DND-41 (cell line): ENCODE measurements at regions not wholly inside any gene's neighbourhood (a gene's known extent, or its start where the extent isn't known, plus 50 kb on each side); places are given as distances from the start of the nearest gene placed in this dataset.

Experiments
- ATAC-seq: fragments of 200-7000 bp; cut with Tn5 transposase; 3 replicates; pipeline ENCODE4 v1.9.1; 2021; ENCODE audit warnings: low read depth; ENCODE audit not compliant: insufficient read depth
- DNase-seq: peaks from one replicate; pipeline ENCODE4 v3.0.0-alpha.2; 2020
- H2AFZ ChIP-seq: 2 replicates; pipeline ENCODE4 v1.6.0; 2012; ENCODE audit warnings: low read depth, low read length
- H3K27ac ChIP-seq: 2 replicates; pipeline ENCODE4 v1.5.1; 2012; ENCODE audit warnings: low read length, inconsistent platforms
- H3K27me3 ChIP-seq: fragments of 200-600 bp; sonication (generic); 2 replicates; pipeline ENCODE4 v1.6.0; 2012; ENCODE audit warnings: low read length, mild to moderate bottlenecking, inconsistent platforms; ENCODE audit not compliant: insufficient read depth, poor library complexity
- H3K36me3 ChIP-seq: 2 replicates; pipeline ENCODE4 v1.5.1; 2012; ENCODE audit warnings: low read length, inconsistent platforms; ENCODE audit not compliant: insufficient read depth
- H3K4me1 ChIP-seq: 2 replicates; pipeline ENCODE4 v1.5.1; 2012; ENCODE audit warnings: mild to moderate bottlenecking, low read length; ENCODE audit not compliant: insufficient read depth
- H3K4me2 ChIP-seq: 2 replicates; pipeline ENCODE4 v1.6.0; 2012; ENCODE audit warnings: mild to moderate bottlenecking, moderate library complexity, low read length, inconsistent platforms; ENCODE audit not compliant: insufficient read depth
- H3K4me3 ChIP-seq, 2 experiments: fragments of 200-600 bp in 1 of 2; shearing (Covaris generic) in 1 of 2; 2 replicates each; pipeline ENCODE4 v1.5.1; 2012 to 2016; ENCODE audit warnings: inconsistent platforms in 2 of 2, low read length in 2 of 2, mild to moderate bottlenecking in 2 of 2, low read depth in 1 of 2, moderate library complexity in 1 of 2
- H3K79me2 ChIP-seq: 2 replicates; pipeline ENCODE4 v1.6.0; 2012; ENCODE audit warnings: low read length, inconsistent platforms; ENCODE audit not compliant: insufficient read depth
- H3K9ac ChIP-seq: 2 replicates; pipeline ENCODE4 v1.6.0; 2012; ENCODE audit warnings: low read depth, mild to moderate bottlenecking, inconsistent platforms, low read length, moderate library complexity
- H3K9me3 ChIP-seq: 2 replicates; pipeline ENCODE4 v1.5.1; 2012; ENCODE audit warnings: low read length, moderate library complexity, mild to moderate bottlenecking, inconsistent platforms; ENCODE audit not compliant: insufficient read depth, severe bottlenecking
- H4K20me1 ChIP-seq: 2 replicates; pipeline ENCODE4 v1.6.0; 2012; ENCODE audit warnings: low read length; ENCODE audit not compliant: insufficient read depth
- CTCF ChIP-seq: IDR thresholded peaks from 2 replicates; pipeline ENCODE4 v1.5.1; 2012; ENCODE audit warnings: borderline replicate concordance, low read length, moderate library complexity, mild to moderate bottlenecking; ENCODE audit not compliant: poor library complexity, severe bottlenecking; ENCODE audit errors: extremely low read depth
- EZH2 ChIP-seq: IDR thresholded peaks from 3 replicates; pipeline ENCODE4 v1.6.1; 2012; ENCODE audit warnings: borderline replicate concordance, low read depth, mild to moderate bottlenecking, moderate library complexity, low read length, inconsistent platforms; ENCODE audit not compliant: severe bottlenecking

- TF ChIP-seq EZH2 = no peak
- TF ChIP-seq CTCF = no peak
- no peaks in the 10 kb centered on the region for H4K20me1 ChIP-seq
- no peak overlapping the region for H3K4me3 ChIP-seq
- peak overlapping the region; percentile 11; the same call in 1 of the 2 replicates for H3K27ac ChIP-seq
- no peak overlapping the region for H3K4me2 ChIP-seq
- no peak overlapping the region for H2AFZ ChIP-seq
- no peak for ATAC-seq
- DNase-seq = no peak
- H3K27me3 ChIP-seq = no peaks in the 10 kb centered on the region
- H3K36me3 ChIP-seq = no peaks in the 10 kb centered on the region
- peaks cover 2% of the 10 kb centered on the region for H3K9me3 ChIP-seq
- H3K9ac ChIP-seq = no peak overlapping the region
- H3K79me2 ChIP-seq = no peaks in the 10 kb centered on the region
- peaks cover 22% of the 10 kb centered on the region for H3K4me1 ChIP-seq
These were observed 346.7 kb downstream of the RND3 start for GRCh38 chr2:150140777-150141176.

- H3K4me2 ChIP-seq = no peak overlapping the region
- DNase-seq (no peak), ATAC-seq (no peak)
- H2AFZ ChIP-seq = no peak overlapping the region
- H4K20me1 ChIP-seq = no peaks in the 10 kb centered on the region
- no peaks in the 10 kb centered on the region for H3K36me3 ChIP-seq
- H3K9ac ChIP-seq = no peak overlapping the region
- H3K4me1 ChIP-seq = peaks cover 36% of the 10 kb centered on the region
- no peaks in the 10 kb centered on the region for H3K27me3 ChIP-seq
- no peaks in the 10 kb centered on the region for H3K79me2 ChIP-seq
- no peak for TF ChIP-seq CTCF
- TF ChIP-seq EZH2 = no peak
- no peak overlapping the region for H3K27ac ChIP-seq
- H3K9me3 ChIP-seq = no peaks in the 10 kb centered on the region
- H3K4me3 ChIP-seq = no peak overlapping the region
These were observed 348.9 kb downstream of the RND3 start for GRCh38 chr2:150138587-150138986.

DNA sequence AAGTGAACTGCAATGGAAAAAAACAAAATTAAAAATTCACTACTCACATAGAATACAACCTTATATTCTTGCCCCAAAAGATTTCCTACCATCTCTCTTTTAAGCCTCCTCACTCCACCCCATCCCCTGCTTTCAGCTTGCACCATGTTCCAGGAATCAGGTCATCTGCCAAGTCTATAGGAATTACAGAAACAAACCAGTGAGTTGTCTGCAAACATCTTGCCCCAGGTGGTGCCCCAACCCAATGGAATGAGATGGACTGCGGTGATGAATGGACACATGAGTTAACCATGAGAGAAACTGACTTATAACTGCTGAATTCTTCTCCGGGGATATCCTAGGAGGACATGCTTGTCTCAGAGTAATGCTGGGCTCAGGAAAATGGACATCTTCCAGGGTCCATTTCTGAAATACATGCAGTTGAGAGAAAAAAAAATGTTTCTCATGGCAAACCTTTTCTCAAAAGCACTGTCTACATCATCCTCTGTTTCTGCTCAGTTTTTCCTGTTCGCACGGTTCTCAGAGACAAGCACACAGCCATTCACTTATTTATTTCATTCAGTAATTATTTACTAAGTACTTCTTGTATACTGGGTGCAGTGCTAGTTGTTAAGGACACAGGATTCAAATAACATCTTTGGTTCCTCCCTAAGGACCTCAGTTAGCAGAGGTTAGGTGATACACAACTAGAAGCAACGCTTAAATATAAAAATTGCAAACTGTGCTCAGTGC, 350.0 kb downstream of the RND3 start:
- H3K4me2 ChIP-seq = no peak overlapping the region
- peaks cover 34% of the 10 kb centered on the region for H3K4me1 ChIP-seq
- H3K4me3 ChIP-seq = no peak overlapping the region
- no peak overlapping the region for H3K27ac ChIP-seq
- no peaks in the 10 kb centered on the region for H4K20me1 ChIP-seq
- H3K9me3 ChIP-seq = no peaks in the 10 kb centered on the region
- no peaks in the 10 kb centered on the region for H3K79me2 ChIP-seq
- no peak for TF ChIP-seq EZH2
- TF ChIP-seq CTCF = no peak
- H3K27me3 ChIP-seq = no peaks in the 10 kb centered on the region
- no peak overlapping the region for H3K9ac ChIP-seq
- H2AFZ ChIP-seq = no peak overlapping the region
- no peak for DNase-seq
- no peak for ATAC-seq
- no peaks in the 10 kb centered on the region for H3K36me3 ChIP-seq
